HepG2 (cell line): ENCODE measurements at regions not wholly inside any gene's neighbourhood (a gene's known extent, or its start where the extent isn't known, plus 50 kb on each side); places are given as distances from the start of the nearest gene placed in this dataset.

Source experiments
- ZNF333 ChIP-seq: sonication (generic); formaldehyde crosslinking; IDR thresholded peaks from 2 replicates; pipeline ENCODE4 v1.4.0; 2020; ENCODE audit warnings: mild to moderate bottlenecking, missing genetic modification reagents, borderline replicate concordance
- ZNF703 ChIP-seq: sonication (generic); formaldehyde crosslinking; IDR thresholded peaks from 2 replicates; pipeline ENCODE4 v1.5.1; 2020; ENCODE audit warnings: missing genetic modification reagents, mild to moderate bottlenecking, moderate library complexity, borderline replicate concordance
- TF ChIP-seq, protein P1 (sequence below), 2 experiments: sonication (generic) in 1 of 2; formaldehyde crosslinking in 1 of 2; IDR thresholded peaks; 2 replicates each; pipeline versions ENCODE4 v1.6.1 to v1.9.0; 2014 to 2022; ENCODE audit warnings: antibody characterized with exemption in 1 of 2, borderline replicate concordance in 1 of 2, inconsistent platforms in 1 of 2, low read depth in 1 of 2, missing genetic modification reagents in 1 of 2
- TF ChIP-seq, protein P2 (sequence below): sonication (generic); formaldehyde crosslinking; IDR thresholded peaks from 2 replicates; pipeline ENCODE4 v1.8.1; 2023; ENCODE audit warnings: mild to moderate bottlenecking, moderate library complexity, missing genetic modification reagents
- TF ChIP-seq, protein P3 (sequence below): sonication (generic); formaldehyde crosslinking; IDR thresholded peaks from 2 replicates; pipeline ENCODE4 v1.4.0; 2020; ENCODE audit warnings: missing genetic modification reagents
- TF ChIP-seq, protein P4 (sequence below): sonication (generic); formaldehyde crosslinking; IDR thresholded peaks from 2 replicates; pipeline ENCODE4 v1.9.0; 2022; ENCODE audit warnings: low read depth, missing genetic modification reagents

DNA sequence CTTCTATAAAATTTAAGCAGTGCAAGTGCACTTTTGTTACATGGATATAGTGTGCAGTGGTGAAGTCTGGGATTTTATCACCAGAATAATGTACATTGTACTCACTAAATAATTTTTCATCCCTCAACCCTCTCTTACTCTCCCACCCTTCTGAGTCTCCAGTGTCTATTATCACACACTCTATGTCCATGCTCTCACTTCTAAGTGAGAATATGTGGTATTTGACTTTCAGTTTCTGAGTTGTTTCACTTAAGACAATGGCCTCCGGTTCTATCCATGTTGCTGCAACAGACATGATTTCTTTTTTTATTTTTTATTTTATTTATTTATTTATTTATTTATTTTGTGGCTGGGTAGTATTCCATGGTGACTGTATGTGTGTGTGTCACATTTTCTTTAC, 855.9 kb upstream of the PHF14 start (continued):
- TF ChIP-seq, protein P1, sequence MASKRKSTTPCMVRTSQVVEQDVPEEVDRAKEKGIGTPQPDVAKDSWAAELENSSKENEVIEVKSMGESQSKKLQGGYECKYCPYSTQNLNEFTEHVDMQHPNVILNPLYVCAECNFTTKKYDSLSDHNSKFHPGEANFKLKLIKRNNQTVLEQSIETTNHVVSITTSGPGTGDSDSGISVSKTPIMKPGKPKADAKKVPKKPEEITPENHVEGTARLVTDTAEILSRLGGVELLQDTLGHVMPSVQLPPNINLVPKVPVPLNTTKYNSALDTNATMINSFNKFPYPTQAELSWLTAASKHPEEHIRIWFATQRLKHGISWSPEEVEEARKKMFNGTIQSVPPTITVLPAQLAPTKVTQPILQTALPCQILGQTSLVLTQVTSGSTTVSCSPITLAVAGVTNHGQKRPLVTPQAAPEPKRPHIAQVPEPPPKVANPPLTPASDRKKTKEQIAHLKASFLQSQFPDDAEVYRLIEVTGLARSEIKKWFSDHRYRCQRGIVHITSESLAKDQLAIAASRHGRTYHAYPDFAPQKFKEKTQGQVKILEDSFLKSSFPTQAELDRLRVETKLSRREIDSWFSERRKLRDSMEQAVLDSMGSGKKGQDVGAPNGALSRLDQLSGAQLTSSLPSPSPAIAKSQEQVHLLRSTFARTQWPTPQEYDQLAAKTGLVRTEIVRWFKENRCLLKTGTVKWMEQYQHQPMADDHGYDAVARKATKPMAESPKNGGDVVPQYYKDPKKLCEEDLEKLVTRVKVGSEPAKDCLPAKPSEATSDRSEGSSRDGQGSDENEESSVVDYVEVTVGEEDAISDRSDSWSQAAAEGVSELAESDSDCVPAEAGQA (IDR thresholded peaks at IDR 0.05; ENCODE audit: low read depth) = no peak
- TF ChIP-seq, protein P1 (CRISPR knock-in tag; IDR thresholded peaks at IDR 0.05; ENCODE audit: borderline replicate concordance) = no peak
- TF ChIP-seq, protein P2, sequence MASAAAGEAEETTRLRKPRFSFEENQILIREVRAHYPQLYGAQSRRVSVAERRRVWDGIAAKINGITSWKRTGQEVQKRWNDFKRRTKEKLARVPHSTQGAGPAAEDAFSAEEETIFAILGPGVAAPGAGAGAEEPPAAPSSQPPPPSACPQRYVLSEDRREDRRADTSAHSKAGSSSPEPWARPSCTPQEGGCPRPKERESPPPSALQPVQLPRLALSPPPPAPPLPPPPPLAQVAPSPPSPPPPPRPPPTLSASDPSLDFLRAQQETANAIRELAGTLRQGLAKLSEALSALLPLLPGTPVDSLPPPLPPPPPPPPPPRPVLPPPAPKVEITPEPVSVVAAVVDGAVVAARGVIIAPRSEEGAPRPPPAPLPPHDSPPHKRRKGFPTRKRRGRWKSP = no peak
- TF ChIP-seq, protein P3, sequence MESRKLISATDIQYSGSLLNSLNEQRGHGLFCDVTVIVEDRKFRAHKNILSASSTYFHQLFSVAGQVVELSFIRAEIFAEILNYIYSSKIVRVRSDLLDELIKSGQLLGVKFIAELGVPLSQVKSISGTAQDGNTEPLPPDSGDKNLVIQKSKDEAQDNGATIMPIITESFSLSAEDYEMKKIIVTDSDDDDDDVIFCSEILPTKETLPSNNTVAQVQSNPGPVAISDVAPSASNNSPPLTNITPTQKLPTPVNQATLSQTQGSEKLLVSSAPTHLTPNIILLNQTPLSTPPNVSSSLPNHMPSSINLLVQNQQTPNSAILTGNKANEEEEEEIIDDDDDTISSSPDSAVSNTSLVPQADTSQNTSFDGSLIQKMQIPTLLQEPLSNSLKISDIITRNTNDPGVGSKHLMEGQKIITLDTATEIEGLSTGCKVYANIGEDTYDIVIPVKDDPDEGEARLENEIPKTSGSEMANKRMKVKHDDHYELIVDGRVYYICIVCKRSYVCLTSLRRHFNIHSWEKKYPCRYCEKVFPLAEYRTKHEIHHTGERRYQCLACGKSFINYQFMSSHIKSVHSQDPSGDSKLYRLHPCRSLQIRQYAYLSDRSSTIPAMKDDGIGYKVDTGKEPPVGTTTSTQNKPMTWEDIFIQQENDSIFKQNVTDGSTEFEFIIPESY (CRISPR knock-in tag) = no peak
- TF ChIP-seq ZNF703 (CRISPR knock-in tag) = no peak
- no peak for TF ChIP-seq ZNF333 (CRISPR knock-in tag)
- TF ChIP-seq, protein P4, sequence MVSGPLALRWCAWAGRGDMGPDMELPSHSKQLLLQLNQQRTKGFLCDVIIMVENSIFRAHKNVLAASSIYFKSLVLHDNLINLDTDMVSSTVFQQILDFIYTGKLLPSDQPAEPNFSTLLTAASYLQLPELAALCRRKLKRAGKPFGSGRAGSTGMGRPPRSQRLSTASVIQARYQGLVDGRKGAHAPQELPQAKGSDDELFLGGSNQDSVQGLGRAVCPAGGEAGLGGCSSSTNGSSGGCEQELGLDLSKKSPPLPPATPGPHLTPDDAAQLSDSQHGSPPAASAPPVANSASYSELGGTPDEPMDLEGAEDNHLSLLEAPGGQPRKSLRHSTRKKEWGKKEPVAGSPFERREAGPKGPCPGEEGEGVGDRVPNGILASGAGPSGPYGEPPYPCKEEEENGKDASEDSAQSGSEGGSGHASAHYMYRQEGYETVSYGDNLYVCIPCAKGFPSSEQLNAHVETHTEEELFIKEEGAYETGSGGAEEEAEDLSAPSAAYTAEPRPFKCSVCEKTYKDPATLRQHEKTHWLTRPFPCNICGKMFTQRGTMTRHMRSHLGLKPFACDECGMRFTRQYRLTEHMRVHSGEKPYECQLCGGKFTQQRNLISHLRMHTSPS (CRISPR knock-in tag) = no peak
